BE2C (cell line): ENCODE measurements at regions not wholly inside any gene's neighbourhood (a gene's known extent, or its start where the extent isn't known, plus 50 kb on each side); places are given as distances from the start of the nearest gene placed in this dataset.

ENCODE experiments used
- DNase-seq: peaks from one replicate; pipeline ENCODE4 v3.0.0-alpha.2; 2020
- H3K27me3 ChIP-seq: fragments of 250-450 bp; sonication (Bioruptor Pico); 2 replicates; pipeline ENCODE4 v1.5.1; 2020; ENCODE audit warnings: mild to moderate bottlenecking
- H3K36me3 ChIP-seq: fragments of 250-450 bp; sonication (Bioruptor Pico); 2 replicates; pipeline ENCODE4 v1.5.1; 2020; ENCODE audit warnings: mild to moderate bottlenecking
- H3K4me1 ChIP-seq: fragments of 250-450 bp; sonication (Bioruptor Pico); 2 replicates; pipeline ENCODE4 v1.5.1; 2020
- H3K4me3 ChIP-seq: 2 replicates; pipeline ENCODE4 v1.5.1; 2011; ENCODE audit warnings: low read depth, low read length
- H3K9me3 ChIP-seq: fragments of 250-450 bp; sonication (Bioruptor Pico); 2 replicates; pipeline ENCODE4 v1.5.1; 2020
- CTCF ChIP-seq: IDR thresholded peaks from 2 replicates; pipeline ENCODE4 v1.5.1; 2012; ENCODE audit warnings: mild to moderate bottlenecking, low read depth, low read length

- no peak overlapping the region for H3K4me3 ChIP-seq
- no peaks in the 10 kb centered on the region for H3K4me1 ChIP-seq
- no peaks in the 10 kb centered on the region for H3K27me3 ChIP-seq
- H3K9me3 ChIP-seq: no peaks in the 10 kb centered on the region
- no peak for TF ChIP-seq CTCF
- no peak for DNase-seq
- H3K36me3 ChIP-seq: no peaks in the 10 kb centered on the region
Observed at GRCh38 chr3:127490271-127491023, 100.1 kb downstream of the TPRA1 start.

DNA sequence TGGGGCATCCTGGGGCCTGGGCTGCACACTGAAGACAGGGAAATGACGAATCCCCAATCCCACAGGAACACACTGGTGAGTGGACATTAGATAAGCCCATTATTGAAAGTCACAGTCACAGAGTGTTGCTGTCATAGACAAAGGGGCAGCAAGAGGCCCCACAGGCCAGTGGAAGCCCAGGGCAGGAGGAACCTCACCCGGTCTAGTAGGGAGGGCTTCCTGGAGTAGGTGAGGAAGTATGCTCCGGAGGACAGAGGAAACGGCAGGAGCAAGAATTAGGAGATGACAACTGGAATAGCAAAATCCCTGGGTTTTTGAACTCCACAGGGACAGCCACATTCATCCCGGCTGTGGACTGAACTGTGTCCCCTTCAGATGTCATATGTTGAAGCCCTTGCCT is 101.2 kb downstream of the TPRA1 start:
- no peaks in the 10 kb centered on the region for H3K9me3 ChIP-seq
- no peak overlapping the region for H3K4me3 ChIP-seq
- TF ChIP-seq CTCF: no peak
- H3K36me3 ChIP-seq: no peaks in the 10 kb centered on the region
- no peak for DNase-seq
- H3K4me1 ChIP-seq: no peaks in the 10 kb centered on the region
- no peaks in the 10 kb centered on the region for H3K27me3 ChIP-seq

DNA sequence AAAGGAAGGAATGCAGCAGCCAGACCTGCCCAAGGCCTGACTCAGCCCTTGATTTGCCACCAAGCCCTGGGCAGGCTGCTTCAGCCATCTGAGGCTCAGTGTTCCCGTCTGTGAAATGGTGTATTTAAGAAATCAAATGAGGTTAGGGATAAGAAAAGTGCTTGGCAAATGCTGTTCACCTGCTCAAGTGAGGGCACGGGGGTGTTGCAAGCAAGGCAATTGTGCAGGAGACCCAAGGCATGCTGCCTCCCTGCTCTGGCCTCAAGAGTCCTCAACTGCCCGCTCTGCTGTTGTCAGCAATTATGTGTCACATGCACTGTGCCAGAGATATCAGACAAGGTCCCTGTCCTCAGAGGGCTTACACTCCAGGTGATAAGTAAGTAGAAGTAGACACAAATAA is 101.8 kb downstream of the TPRA1 start:
- Histone ChIP-seq H3K9me3 (no peaks in the 10 kb centered on the region), H3K4me3 (no peak overlapping the region), H3K4me1 (no peaks in the 10 kb centered on the region), H3K27me3 (no peaks in the 10 kb centered on the region), H3K36me3 (no peaks in the 10 kb centered on the region)
- no peak for TF ChIP-seq CTCF
- DNase-seq: no peak

DNA sequence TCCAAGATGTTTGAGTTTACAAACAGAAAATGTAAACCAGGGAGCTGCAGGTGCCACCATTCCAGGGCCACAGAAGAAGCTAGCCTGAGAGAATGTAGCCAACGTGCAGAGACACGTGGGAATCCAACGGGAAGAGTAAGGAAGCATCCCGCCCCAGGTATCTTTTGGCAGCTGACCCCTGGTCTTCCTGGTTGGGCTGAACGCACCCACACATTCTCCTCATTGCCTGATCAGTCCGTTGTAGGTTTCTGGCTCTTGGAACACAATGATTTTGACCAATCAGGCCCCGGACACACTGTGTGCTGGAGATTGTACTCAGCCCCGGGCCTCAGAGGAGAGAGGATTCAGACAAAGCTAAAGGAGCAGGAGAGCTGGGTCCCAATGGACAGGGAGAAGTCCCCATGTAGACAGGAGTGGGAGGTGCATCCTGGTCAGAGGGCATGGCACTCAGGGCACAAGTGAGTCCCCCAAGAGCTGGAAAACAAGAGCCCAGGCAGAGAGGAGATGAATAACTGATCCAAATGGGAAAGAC is 102.3 kb downstream of the TPRA1 start:
- TF ChIP-seq CTCF: no peak
- no peaks in the 10 kb centered on the region for H3K4me1 ChIP-seq

DNA sequence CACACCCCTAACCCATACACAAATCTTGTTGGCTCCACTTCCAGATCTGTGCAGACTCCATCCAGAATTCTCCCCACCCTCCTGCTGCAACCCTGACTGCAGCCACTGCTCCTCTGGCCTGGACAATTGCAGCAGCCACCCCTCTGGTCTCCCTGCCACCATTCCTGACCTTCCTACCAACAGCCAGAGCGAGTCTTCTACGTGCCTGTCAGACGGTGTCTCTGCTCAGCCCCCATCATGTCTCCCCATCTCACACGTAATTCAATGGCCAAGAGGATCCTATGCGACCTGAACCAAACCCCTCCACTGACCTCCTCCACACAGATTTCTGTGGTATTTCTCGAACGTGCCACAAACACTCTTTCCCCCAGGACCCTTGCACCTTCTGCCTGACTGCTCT is 103.3 kb downstream of the TPRA1 start:
- TF ChIP-seq CTCF: no peak
- Histone ChIP-seq H3K4me1 (no peaks in the 10 kb centered on the region), H3K27me3 (no peaks in the 10 kb centered on the region), H3K36me3 (no peaks in the 10 kb centered on the region), H3K9me3 (no peaks in the 10 kb centered on the region), H3K4me3 (no peak overlapping the region)
- DNase-seq: no peak

More for the DNA sequence above, 102.3 kb downstream of the TPRA1 start:
- Histone ChIP-seq H3K36me3 (no peaks in the 10 kb centered on the region), H3K9me3 (no peaks in the 10 kb centered on the region), H3K27me3 (no peaks in the 10 kb centered on the region), H3K4me3 (no peak overlapping the region)
- DNase-seq: no peak

- Histone ChIP-seq H3K4me1 (no peaks in the 10 kb centered on the region), H3K27me3 (no peaks in the 10 kb centered on the region), H3K9me3 (no peaks in the 10 kb centered on the region), H3K4me3 (no peak overlapping the region), H3K36me3 (no peaks in the 10 kb centered on the region)
- DNase-seq: no peak
- TF ChIP-seq CTCF: no peak
Observed at GRCh38 chr3:127486321-127486944, 104.1 kb downstream of the TPRA1 start.
